ENCODE measurements at regions not wholly inside any gene's neighbourhood (a gene's known extent, or its start where the extent isn't known, plus 50 kb on each side); places are given as distances from the start of the nearest gene placed in this dataset.

DNA sequence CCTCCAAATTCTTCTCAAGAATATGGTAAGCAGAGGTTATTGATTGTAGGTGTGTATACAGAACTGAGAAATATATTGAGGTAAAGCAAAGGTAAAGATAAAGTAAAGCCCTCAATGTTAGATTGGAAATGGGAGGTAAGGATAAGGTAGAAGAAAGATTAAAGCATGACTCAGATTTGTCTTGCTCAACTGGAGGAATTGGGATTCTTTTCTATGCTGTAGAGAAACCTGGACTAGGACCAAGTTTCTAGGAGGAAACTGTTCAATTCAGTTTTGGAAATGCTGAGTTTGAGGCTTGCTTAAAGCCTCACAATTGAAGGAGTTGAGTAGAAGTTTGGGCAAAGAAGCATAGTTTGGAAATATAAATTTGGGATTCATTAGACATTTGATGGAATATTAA, 634.0 kb upstream of the PTCHD4 start:
- TF ChIP-seq, protein P1, sequence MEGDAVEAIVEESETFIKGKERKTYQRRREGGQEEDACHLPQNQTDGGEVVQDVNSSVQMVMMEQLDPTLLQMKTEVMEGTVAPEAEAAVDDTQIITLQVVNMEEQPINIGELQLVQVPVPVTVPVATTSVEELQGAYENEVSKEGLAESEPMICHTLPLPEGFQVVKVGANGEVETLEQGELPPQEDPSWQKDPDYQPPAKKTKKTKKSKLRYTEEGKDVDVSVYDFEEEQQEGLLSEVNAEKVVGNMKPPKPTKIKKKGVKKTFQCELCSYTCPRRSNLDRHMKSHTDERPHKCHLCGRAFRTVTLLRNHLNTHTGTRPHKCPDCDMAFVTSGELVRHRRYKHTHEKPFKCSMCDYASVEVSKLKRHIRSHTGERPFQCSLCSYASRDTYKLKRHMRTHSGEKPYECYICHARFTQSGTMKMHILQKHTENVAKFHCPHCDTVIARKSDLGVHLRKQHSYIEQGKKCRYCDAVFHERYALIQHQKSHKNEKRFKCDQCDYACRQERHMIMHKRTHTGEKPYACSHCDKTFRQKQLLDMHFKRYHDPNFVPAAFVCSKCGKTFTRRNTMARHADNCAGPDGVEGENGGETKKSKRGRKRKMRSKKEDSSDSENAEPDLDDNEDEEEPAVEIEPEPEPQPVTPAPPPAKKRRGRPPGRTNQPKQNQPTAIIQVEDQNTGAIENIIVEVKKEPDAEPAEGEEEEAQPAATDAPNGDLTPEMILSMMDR (IDR thresholded peaks at IDR 0.05), result no peak
- TF ChIP-seq EP300 (IDR thresholded peaks at IDR 0.05) (no peak), POLR2A (IDR thresholded peaks at IDR 0.05) (no peak)

All from gastroesophageal sphincter (tissue), 3 donors.